ENCODE measurements at regions not wholly inside any gene's neighbourhood (a gene's known extent, or its start where the extent isn't known, plus 50 kb on each side); places are given as distances from the start of the nearest gene placed in this dataset.

DNA sequence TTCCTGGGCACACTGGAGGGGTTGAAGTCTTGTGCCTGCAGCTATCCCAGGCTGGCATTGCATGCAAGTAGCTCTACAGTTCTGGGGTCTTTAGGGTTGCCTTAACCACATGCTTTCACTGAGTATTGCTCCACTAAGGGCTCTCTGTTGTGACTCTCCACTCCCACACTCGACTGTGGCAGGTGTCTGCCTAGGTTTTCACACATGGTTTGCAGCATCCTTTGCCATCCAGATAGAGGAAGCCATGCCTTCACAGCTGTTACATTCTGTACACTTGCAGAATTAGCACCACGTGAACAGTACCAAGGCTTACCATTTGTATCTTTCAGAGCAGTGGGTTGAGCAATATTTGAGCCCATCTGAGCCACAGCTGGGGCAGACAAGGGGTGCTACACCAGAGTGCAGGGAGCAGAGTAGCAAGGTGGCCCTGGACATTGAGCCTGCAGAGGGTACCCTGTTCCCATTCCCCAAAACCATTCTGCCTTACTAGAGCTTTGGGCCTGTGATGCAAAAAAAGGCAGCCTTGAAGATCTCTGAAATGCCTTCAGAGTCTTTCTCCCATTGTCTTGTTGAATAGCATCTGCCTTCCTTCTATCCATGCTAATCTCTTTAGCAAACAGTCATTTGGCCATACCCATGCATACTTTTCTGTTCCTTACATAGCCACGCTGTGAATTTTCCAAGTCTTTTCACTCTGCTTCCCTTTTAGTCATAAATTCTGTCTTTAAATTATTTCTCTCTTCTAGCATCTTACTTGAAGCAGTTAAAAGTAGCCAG, 95.2 kb upstream of the PLCL2 start:
- no peak for TF ChIP-seq ZNF274 (IDR thresholded peaks at IDR 0.05; ENCODE audit: low read depth, low read length)
- no peak for TF ChIP-seq YY1 (IDR thresholded peaks at IDR 0.05; ENCODE audit: insufficient read depth, insufficient read length)

Data from NT2/D1 (cell line).